ENCODE measurements at regions not wholly inside any gene's neighbourhood (a gene's known extent, or its start where the extent isn't known, plus 50 kb on each side); places are given as distances from the start of the nearest gene placed in this dataset.

DNA sequence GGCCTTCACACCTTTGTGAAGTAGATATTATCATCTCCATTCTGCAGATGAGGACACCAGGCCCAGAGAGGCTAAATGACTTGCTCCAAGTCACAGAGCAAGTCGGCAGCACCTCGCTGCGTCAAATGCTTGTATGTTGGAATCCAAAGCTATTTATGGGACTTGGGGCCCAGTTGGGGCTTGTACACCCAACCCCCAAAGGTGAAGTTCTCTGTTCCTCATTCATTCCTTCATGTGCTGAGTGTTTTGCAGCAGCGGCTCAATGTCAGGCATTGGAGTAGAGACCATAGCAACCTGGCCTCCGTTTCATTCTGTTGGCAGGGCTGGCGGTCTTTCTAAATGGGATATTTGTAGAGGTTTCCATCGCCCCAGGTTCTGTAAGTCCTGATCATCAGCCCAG, 113.4 kb upstream of the SLC25A33 start:
- TF ChIP-seq, protein P1, sequence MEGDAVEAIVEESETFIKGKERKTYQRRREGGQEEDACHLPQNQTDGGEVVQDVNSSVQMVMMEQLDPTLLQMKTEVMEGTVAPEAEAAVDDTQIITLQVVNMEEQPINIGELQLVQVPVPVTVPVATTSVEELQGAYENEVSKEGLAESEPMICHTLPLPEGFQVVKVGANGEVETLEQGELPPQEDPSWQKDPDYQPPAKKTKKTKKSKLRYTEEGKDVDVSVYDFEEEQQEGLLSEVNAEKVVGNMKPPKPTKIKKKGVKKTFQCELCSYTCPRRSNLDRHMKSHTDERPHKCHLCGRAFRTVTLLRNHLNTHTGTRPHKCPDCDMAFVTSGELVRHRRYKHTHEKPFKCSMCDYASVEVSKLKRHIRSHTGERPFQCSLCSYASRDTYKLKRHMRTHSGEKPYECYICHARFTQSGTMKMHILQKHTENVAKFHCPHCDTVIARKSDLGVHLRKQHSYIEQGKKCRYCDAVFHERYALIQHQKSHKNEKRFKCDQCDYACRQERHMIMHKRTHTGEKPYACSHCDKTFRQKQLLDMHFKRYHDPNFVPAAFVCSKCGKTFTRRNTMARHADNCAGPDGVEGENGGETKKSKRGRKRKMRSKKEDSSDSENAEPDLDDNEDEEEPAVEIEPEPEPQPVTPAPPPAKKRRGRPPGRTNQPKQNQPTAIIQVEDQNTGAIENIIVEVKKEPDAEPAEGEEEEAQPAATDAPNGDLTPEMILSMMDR (IDR thresholded peaks at IDR 0.05; ENCODE audit: low read depth, low read length), result no peak
- DNase-seq (ENCODE audit: low read depth in 2 of 2), result no peak
- H3K4me3 ChIP-seq (replicated peaks in 1 of 2; ENCODE audit: low read depth in 2 of 2, low read length in 2 of 2), result no peak overlapping the region

- peak in 1 of 2 donors; percentile 71 for DNase-seq (ENCODE audit: low read depth in 2 of 2)
- TF ChIP-seq, protein P1 (IDR thresholded peaks at IDR 0.05; ENCODE audit: low read depth, low read length), result no peak
Observed at GRCh38 chr1:9426291-9426711, 113.0 kb upstream of the SLC25A33 start.

GRCh38 chr1:9427388-9427787, 111.9 kb upstream of the SLC25A33 start:
- H3K4me3 ChIP-seq (replicated peaks in 1 of 2; ENCODE audit: low read depth in 2 of 2, low read length in 2 of 2), result no peak overlapping the region
- TF ChIP-seq, protein P1 (IDR thresholded peaks at IDR 0.05; ENCODE audit: low read depth, low read length), result no peak
- DNase-seq (ENCODE audit: low read depth in 2 of 2), result no peak

More at GRCh38 chr1:9426291-9426711, 113.0 kb upstream of the SLC25A33 start:
- no peak overlapping the region for H3K4me3 ChIP-seq (replicated peaks in 1 of 2; ENCODE audit: low read depth in 2 of 2, low read length in 2 of 2)

GRCh38 chr1:9428601-9429341, 110.5 kb upstream of the SLC25A33 start:
- H3K4me3 ChIP-seq (replicated peaks in 1 of 2; ENCODE audit: low read depth in 2 of 2, low read length in 2 of 2), result peak overlapping the region; percentile 70 to 72
- TF ChIP-seq, protein P1 (IDR thresholded peaks at IDR 0.05; ENCODE audit: low read depth, low read length), result no peak
- peak; percentile 99 for DNase-seq (ENCODE audit: low read depth in 2 of 2)

GRCh38 chr1:9429342-9429711, 109.9 kb upstream of the SLC25A33 start:
- H3K4me3 ChIP-seq (replicated peaks in 1 of 2; ENCODE audit: low read depth in 2 of 2, low read length in 2 of 2), result peak overlapping the region; percentile 70 to 72
- TF ChIP-seq, protein P1 (IDR thresholded peaks at IDR 0.05; ENCODE audit: low read depth, low read length), result no peak
- no peak for DNase-seq (ENCODE audit: low read depth in 2 of 2)

- no peak for DNase-seq (ENCODE audit: low read depth in 2 of 2)
- H3K4me3 ChIP-seq (replicated peaks in 1 of 2; ENCODE audit: low read depth in 2 of 2, low read length in 2 of 2), result no peak overlapping the region
- TF ChIP-seq, protein P1 (IDR thresholded peaks at IDR 0.05; ENCODE audit: low read depth, low read length), result no peak
Observed at GRCh38 chr1:9434247-9435152, 104.8 kb upstream of the SLC25A33 start.
